Stimulated activated CD8-positive, alpha-beta memory T cell treated with anti-CD3 and anti-CD28 coated beads, Interleukin-2, amount 100 ng/mL, for 1 hour (primary cell): ENCODE measurements at regions not wholly inside any gene's neighbourhood (a gene's known extent, or its start where the extent isn't known, plus 50 kb on each side); places are given as distances from the start of the nearest gene placed in this dataset.
"Not testable (repeated sequence)": the region's sequence is repeated elsewhere in the genome, so short reads cannot be mapped to it uniquely, and the experiment has no call there.

Source experiments
- DNase-seq, 2 donors: peaks; one replicate each; pipeline ENCODE4 v3.0.0-alpha.2; 2020; ENCODE audit warnings: low read depth in 2 of 2

DNA sequence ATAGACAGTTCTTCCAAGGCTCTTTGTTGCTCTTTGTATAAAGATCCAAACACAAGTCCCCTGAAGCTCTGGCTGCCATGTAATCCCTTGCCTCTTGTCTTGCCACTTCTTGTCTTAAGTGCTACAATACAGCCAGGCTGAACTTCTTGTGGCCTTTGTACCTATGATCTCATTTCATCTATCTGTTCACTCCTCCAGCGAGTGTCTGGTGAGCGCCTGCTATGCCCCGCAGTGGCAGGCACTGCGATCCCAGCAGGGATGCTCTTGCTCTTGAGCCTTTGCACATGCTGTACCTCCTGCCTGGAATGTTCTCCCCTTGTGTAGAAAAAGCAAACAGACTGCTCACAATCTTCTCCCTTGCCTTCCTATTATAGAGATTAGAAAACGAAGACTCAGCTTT, 81.9 kb upstream of the ADPGK start:
- DNase-seq: no peak

DNA sequence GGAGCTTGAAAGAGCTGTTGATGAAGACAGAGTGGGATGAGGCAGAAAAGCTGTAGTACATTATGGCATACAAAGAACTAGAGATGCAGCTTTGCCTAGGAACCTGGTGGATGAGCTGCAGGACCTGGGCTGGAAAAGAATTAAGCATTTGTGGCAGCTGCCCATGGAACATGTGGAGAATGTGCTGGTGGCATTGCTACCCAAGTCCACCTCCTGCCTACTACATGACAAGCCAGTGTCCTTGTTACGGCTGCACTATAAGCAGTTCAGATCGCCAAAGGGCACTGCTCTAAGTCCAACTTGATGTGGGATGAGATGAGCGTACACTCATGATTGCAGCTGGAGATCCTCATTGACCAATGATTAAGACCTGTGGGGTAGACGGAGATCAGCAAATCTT, 81.1 kb upstream of the ADPGK start:
- DNase-seq: no peak

DNA sequence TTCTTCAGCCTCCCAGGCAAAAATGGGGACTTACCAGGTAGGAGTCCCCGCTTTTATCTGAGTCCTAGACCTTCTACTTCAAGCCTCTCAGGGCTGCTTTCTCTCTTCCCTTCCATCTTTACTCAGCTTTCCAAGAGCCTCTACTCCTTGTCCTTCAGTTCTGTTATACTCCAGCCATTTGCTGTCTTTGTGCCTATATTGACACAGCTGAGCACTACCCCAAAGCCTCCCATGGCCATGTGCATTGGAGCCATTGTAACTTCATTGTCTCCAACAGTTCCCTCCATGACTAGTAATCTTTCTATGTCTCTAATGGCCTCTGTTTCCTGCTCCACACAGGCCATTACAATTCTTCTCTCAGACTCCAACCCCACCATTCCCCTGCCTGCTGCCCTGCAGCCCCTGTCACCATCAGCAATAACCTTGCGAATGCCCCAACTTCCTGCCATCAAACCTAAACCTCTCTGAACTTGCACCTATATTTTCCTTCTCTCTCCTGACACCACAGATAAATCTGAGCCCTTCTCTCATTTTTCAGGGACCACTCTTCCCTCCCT, 77.9 kb upstream of the ADPGK start:
- no peak for DNase-seq

DNA sequence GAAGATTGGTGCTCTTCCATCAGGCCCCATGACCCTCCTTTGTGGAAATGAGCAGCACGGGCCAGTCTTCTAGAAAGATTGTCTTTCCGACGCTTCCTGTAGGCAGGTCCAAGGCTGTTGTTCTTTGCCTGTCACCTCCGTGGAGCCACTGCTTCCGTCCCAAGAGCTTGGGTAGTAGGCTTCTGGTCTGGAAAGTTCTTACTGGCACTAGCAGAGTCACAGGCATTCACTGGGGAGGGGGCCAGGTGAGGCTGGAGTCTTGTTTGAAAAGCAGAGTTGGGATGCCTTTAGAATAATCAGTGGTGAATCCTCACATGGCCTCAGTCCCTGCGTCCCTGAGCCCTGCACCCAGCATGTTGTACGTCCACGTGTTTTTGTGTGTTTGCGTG, 76.2 kb upstream of the ADPGK start:
- DNase-seq: no peak

DNA sequence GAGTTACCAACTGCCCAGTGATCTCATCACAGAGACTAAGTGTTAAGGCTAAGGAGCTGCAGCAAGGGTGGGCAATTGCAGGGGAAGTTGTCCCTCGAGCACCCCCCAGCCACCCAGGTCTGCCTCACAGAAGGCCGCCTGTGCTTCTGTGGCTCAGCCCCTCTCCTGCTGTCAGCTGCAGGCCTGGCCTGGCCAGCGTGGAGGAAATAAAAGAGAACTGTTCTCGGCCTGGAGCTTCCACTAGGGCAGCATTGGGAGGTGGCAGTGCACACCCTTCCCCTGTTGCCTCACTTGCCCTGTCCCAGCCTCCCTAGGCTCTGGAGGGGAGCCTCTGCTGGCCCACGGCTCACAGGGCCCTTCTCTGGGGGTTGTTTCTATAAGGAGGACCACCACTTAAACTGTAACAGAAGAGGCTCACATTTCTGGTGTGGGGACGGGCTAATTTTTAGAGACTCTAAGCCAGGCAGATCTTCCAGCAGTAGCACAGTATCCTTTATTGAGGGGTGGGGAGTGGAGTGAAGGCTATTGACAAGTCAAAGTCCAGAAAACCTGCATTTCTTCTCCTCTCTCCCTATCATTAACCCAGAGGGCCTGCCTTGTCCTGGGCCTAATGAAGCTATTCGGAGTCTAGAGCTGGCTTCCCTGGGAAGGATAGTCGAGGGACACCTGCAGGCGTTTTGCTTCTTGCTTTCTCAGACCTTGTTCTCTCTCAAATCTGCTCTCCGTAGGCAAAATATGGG, 75.6 kb upstream of the ADPGK start:
- no peak for DNase-seq

DNA sequence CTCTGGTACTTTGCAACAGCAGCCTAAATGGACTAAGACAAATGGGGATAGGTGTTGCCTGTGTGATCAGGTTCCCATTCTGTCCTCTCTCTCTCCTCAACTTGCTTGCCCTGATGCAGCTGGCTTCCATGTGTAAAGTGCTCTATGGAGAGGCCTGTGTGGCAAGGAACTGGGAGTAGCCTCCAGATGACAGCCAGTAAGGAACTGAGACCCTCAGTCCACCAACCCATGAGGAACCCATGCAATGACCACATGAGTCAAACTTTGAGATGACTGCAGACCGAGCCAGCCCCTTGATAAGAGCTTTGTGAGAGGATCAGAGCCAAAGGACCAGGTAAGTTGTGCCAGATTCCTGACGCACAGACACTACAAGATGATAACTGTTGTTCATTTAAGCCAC, 74.6 kb upstream of the ADPGK start:
- no peak for DNase-seq

DNA sequence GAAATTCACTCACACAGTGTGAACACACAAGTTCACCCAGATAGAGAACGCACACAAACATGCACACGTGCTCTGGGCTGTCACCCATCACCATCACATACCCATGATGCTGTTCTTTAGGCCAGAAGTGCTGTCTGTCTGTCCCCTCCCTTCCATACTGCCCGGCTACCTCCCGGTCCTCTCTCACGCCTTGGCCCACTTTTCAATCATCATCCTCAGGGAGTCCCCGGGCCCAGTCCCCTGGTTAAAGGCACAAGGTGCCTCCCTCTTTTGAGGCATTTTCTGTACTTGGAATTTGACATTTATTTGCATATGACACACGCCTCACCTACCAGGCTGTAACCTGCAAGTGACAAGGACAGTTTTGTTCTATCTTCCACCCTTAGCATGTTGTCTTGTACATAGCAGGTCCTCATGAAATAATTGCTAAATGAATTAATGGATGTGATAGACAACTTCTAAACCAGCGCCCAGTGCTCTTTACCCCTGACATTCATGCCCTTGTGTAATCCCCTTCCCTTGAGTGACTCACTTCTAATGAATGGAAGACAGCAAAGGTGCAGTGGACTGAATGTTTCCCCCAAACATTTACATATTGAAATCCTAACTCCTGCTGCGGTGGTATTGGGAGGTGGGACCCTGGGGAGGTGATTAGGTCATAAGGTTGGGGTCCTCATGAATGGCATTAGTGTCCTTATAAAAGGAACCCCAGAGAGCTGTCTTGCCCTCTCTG, 73.9 kb upstream of the ADPGK start:
- no peak for DNase-seq

DNA sequence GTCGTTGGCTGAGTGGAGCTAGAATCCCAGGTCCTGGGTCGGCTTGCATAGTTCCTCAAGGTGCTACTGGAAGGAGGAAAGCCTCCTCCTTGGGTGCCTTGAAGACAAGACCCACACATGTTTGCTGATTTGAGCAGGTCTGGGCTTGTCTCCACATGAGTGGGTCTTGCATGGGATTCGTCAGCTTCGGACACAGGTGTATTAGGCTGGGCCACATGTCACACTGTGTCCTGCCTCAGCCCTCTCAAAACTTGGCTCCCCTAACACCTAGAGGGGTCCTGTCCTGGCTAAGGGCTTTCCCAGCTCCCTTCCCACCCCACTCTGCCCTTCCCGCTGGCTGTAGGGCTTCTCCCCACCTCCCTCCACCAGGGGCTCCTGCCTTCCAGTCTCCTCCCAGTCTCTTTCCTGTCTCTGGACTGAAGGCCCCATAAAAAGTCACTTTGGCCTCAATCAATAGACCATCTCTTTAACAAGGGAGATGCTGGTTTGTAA, 73.0 kb upstream of the ADPGK start:
- DNase-seq: no peak

DNA sequence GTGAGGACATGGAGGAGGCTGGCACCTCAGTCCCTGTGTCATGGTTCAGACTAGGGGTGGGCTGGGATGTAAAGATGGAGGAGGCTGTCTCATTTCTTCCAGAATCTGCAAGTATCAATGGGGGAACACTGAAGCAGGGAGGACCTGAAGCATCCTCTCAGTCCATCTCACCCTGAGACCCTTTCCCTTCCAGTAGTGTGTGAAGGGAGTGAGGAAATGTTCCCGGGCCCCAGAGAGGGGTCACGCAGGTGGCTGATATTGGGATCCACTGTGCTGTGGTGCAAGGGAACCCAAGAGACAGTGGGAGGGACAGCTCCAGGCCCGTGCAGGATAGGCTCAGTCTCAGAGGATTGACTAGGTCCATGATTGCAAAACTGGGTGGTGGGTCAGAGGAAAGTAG, 72.2 kb upstream of the ADPGK start:
- DNase-seq: no peak

DNA sequence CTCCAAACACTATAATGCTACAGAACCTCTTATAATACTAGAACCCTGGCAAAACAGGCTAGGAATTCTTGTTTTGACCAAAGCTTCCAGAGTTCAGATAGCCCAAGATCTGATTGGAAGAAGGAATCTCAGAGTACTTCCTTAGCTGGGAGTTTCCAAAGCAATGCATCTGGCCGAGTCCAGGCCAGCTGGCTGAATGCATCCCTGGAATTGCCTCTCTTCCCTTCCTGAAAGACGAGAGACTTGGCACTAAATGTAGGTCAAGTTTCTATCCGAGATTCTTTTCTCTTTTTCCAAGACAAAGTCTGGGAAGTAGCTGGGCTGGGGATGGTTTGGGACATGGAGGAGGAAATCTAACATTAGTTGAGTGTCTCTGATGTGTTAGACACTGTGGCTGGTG, 68.7 kb upstream of the ADPGK start:
- no peak for DNase-seq

DNA sequence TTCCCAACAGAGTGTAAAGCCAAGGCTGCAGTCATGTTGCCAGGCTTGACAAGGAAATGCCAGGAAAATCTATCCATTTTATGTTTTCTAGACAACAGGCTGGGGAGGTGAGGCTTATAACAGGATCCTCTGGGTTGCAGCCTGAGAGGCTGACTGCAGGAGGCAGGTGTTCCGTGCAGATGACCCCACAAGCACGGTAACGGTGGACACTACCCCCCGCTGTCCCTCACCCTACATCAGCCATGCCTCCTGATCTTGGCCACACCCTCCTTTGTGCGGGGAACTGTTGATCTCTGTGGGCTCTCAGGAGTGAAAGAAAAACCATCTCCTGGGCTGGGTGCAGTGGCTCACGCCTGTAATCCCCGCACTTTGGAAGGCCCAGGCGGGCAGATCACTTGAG, 68.0 kb upstream of the ADPGK start:
- DNase-seq: no peak

DNA sequence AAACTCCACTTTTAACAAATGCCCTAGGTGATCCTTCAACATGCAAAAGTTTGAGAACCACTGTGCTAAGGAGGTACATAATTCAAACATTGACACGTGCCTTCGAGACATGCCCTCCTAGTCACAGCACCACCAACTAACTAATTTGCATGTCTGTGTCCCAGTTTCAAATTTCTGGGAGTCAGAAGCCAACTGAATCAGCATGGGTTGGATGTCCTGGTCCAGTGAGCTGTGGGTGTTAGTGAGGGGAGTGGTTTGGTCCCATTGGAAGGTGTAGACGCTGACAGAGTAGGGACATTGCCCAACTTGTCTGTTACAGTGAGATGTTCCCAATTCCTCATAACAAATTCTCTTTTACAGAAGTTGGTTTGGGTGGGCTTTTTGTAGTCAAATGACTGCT, 67.3 kb upstream of the ADPGK start:
- no peak for DNase-seq

DNA sequence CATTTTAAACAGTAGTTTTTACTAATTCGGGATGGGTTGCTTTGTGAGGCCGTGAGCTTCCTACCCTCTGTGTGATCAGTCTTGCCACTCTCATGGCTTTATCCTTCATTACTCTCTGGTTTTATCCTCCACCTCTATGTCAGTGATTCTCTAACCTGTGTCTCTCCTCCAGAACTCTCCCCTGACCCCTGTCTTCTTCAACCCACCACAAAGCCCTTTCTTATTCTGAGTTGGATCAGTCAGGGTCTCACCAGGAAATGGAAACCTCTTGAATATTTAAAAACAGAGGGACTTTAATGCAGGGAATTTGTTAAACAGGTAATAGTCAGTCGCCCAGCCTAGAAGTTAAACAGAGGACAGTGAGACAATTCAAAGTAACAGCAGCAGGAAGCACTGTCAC, 64.2 kb upstream of the ADPGK start:
- no peak for DNase-seq

DNA sequence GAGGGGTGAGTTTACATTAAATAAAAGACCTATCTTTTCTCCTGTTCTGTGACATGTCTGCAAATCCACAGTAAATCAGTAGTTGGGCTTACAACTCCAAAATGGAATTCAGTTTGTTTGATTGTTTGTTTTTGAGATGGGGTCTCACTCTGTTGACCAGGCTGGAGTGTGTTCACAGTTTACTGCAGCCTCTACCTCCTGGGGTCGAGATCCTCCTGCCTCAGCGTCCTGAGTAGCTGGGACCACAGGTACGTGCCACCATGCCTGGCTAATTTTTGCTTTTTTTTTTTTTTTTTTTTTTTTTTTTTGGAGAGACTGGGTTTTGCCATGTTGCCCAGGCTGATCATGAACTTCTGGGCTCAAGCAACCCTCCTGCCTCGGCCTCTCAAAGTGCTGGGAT, 63.5 kb upstream of the ADPGK start:
- no peak for DNase-seq

DNA sequence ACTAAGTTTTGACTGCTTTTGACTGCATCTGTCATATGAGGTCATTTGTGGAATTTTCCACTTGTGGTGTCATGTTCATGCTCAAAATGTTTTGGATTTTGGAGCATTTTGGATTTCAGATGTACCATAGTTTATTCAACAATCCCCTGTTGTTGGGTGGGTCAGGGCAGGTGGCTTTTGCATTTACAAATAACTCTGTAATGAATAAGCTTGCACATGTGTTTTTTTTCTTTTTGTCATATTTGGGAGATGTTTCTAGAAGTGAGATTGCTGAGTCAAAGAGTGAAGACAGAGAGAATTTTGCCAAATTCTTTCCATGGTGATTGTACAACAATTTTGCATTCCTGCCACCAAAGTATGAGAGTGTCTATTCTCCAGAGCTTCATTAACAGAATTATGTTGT, 62.4 kb upstream of the ADPGK start:
- DNase-seq: no peak

DNA sequence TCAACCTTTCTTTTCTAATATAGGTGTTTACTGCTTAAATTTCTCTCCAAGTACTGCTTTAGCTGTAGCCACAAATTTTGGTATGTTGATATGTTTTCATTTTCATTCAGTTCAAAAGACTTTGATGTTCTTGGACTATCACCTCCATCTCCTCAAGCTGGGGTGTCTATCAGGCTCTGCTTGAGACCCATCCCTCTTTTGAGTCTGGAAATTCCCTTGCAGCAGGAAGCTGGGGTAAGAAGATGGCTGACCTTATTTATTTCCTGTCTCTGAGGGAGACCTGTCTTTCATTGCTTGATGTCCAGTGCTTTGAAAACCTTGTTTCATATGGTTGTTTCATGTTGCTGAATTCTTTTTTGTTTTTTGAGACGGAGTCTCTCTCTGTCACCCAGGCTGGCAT, 60.5 kb upstream of the ADPGK start:
- DNase-seq: no peak

DNA sequence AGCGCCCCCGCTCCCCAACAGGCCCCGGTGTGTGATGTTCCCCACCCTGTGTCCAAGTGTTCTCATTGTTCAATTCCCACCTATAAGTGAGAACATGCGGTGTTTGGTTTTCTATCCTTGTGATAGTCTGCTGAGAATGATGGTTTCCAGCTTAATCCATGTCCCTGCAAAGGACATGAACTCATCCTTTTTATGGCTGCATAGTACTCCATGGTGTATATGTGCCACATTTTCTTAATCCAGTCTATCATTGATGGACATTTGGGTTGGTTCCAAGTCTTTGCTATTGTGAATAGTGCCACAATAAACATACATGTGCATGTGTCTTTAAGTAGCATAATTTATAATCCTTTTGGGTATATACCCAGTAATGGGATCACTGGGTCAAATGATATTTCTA, 59.8 kb upstream of the ADPGK start:
- DNase-seq: not testable (repeated sequence)

DNA sequence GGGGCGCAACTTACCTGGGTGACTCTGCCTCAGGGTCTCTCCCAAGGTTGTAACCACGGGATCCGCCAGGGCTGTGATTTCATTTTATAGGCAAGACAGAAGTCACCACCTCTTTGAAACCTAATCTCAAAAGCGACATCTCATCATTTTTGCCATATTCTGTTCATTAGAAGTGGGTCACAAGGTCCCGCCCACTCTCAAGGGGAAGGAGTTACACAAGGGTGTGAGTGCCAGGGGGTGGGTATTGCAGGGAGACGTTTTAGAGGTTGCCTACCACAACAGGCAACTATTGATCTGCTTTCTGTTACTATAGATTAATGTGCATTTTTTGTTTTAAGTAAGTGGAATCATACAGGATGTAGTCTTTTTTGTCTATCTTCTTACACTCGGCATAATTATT, 56.6 kb upstream of the ADPGK start:
- DNase-seq: no peak

DNA sequence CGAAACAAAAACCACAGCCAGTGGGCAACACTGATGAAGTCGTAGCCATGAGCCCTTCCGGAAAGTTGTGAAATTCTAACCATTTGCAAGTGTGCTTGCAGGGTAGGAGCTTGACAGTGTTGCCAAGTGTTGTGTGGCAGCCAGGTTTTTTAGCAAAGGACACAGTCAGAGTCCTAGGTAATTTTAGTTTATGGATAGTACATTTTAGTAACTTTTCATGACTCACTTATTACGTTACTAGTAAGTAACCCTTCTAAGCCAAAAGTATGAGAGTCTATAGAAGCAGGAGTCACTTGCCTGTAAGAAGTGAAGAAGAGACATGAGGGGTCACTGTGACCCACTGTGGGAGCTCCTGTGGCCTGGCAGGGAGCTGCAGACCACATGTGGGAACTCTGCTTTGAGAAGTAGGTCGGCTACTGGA, 54.8 kb upstream of the ADPGK start:
- DNase-seq: no peak

DNA sequence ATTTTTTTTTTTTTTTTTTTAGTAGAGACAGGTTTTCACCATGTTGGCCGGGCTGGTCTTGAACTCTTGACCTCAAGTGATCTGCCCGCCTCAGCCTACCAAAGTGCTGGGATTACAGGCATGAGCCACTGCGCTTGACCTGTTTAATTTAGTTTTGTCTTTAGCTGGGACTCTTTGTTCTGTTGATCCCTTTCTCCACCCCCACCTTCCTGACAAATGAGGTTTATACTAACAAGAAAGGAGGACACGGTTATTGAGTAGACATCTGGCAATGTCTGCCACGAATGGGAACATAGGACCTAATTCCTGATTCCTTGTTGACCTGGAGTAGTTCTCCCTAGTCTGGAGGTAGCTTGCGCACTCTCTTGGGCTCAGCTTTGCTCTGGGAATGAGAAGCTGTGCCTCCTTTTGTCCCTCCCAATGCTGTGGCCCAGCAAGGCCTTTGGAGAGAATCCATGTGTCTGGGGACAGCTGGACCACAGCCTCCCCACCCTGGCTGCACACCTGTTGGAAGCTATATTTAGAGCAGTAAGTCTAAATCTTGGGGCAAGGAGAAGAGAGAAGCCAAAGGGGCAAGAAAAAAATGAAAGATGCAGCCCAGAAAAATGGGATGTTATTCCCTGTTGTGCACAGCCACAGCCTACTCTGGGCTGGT, 53.2 kb upstream of the ADPGK start:
- DNase-seq: no peak

DNA sequence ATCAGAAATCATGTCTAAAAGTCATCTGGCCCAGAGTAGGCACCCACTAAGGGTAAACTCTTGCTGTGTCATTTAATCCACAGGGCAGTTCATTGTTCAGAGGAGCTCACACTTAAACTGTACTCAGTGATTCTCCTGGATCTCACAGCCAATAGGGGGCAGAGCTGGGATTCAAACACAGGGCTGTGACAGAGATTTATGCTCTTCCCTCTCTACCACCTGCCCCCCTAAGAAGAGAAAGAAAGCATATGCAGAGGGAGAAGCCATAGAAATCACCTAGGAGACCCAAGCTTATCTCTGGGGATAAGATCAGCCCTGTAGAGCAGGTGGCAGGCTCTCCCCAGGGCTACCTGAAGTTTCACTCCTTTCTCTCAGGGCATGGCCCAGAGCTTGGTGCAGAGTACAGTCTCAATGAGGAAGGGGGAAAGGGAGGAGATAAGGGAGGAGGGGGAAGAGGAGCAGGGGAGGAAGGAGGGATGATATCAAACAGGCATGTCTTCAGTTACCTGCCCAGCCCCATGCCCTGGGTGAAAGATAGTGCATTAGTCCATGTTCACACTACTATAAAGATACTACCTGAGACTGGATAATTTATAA, 51.8 kb upstream of the ADPGK start:
- no peak for DNase-seq

DNA sequence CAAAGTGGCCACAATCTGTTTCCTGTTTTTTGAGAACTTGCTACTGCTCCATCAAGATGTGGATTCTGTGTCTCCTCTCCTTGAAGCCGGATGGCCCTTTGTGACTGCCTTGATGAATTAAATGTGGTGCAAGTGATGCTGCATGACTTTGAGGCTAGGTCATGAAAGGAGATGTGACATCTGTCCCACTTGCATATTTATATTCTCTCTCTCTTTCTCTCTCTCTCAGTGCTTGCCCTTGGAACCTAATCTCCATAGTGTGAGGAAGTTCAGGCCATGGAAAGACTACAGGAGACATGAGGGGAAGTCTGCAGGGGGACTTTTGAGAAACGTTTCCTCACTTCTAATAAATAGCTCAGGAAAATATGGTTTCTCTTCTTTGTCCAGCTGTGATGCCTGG, 50.0 kb upstream of the ADPGK start:
- DNase-seq: no peak
